ENCODE measurements at regions not wholly inside any gene's neighbourhood (a gene's known extent, or its start where the extent isn't known, plus 50 kb on each side); places are given as distances from the start of the nearest gene placed in this dataset.

GRCh38 chr1:30507401-30508174 is 215.8 kb downstream of the MATN1 start:
- TF ChIP-seq POLR2A (IDR thresholded peaks at IDR 0.05; ENCODE audit: low read depth, low read length): no peak
- no peak for TF ChIP-seq TAF1 (IDR thresholded peaks at IDR 0.05; ENCODE audit: borderline replicate concordance, low read depth, low read length)
